H9 (cell line): ENCODE measurements at regions not wholly inside any gene's neighbourhood (a gene's known extent, or its start where the extent isn't known, plus 50 kb on each side); places are given as distances from the start of the nearest gene placed in this dataset.
A peak's percentile ranks its signal among the peaks of the same experiment; 100 is the strongest.

Experiments
- DNase-seq: peaks from one replicate; pipeline ENCODE4 v3.0.0-alpha.2; 2017
- H2AFZ ChIP-seq: one replicate; pipeline ENCODE4 v1.6.1; 2013; ENCODE audit warnings: mild to moderate bottlenecking, low read length, control low read depth, moderate library complexity
- H2AK5ac ChIP-seq: 2 replicates; pipeline ENCODE4 v1.6.1; 2013; ENCODE audit warnings: low read length, control low read depth, mixed read lengths; ENCODE audit not compliant: insufficient read length
- H2BK120ac ChIP-seq: one replicate; pipeline ENCODE4 v1.6.1; 2013; ENCODE audit warnings: low read depth, mild to moderate bottlenecking, low read length, control low read depth, inconsistent platforms; ENCODE audit not compliant: poor library complexity, severe bottlenecking
- H2BK12ac ChIP-seq: 2 replicates; pipeline ENCODE4 v1.6.1; 2013; ENCODE audit warnings: low read length, control low read depth, mixed read lengths, low read depth; ENCODE audit not compliant: insufficient read length
- H2BK15ac ChIP-seq: 2 replicates; pipeline ENCODE4 v1.6.1; 2013; ENCODE audit warnings: low read depth, low read length, control low read depth
- H2BK20ac ChIP-seq: one replicate; pipeline ENCODE4 v1.6.1; 2013; ENCODE audit warnings: low read depth, mild to moderate bottlenecking, low read length, control low read depth, inconsistent platforms; ENCODE audit not compliant: poor library complexity, severe bottlenecking
- H2BK5ac ChIP-seq: 2 replicates; pipeline ENCODE4 v1.6.1; 2013; ENCODE audit warnings: low read length, control low read depth, mixed read lengths; ENCODE audit not compliant: insufficient read length
- H3K14ac ChIP-seq: 2 replicates; pipeline ENCODE4 v1.6.1; 2013; ENCODE audit warnings: low read length, control low read depth; ENCODE audit not compliant: insufficient read depth
- H3K18ac ChIP-seq: 2 replicates; pipeline ENCODE4 v1.6.1; 2013; ENCODE audit warnings: low read depth, mild to moderate bottlenecking, mixed read lengths, low read length, control low read depth; ENCODE audit not compliant: insufficient read length
- H3K23ac ChIP-seq: 2 replicates; pipeline ENCODE4 v1.6.1; 2013; ENCODE audit warnings: low read length, control low read depth, mixed read lengths, low read depth; ENCODE audit not compliant: insufficient read length
- H3K23me2 ChIP-seq: 2 replicates; pipeline ENCODE4 v1.6.1; 2013; ENCODE audit warnings: low read depth, mild to moderate bottlenecking, mixed read lengths, low read length, control low read depth; ENCODE audit not compliant: insufficient read length, poor library complexity, severe bottlenecking
- H3K27ac ChIP-seq: 2 replicates; pipeline ENCODE4 v1.5.1; 2013; ENCODE audit warnings: low read length, control low read depth, mixed read lengths, low read depth; ENCODE audit not compliant: insufficient read length
- H3K27me3 ChIP-seq: 2 replicates; pipeline ENCODE4 v1.6.1; 2013; ENCODE audit warnings: low read length, control low read depth, inconsistent platforms; ENCODE audit not compliant: insufficient read depth
- H3K4ac ChIP-seq: 2 replicates; pipeline ENCODE4 v1.6.1; 2013; ENCODE audit warnings: low read depth, mild to moderate bottlenecking, control low read depth, inconsistent platforms, low read length, moderate library complexity
- H3K4me1 ChIP-seq: 2 replicates; pipeline ENCODE4 v1.6.1; 2013; ENCODE audit warnings: low read length, control low read depth, inconsistent platforms; ENCODE audit not compliant: insufficient read depth
- H3K4me2 ChIP-seq: 2 replicates; pipeline ENCODE4 v1.6.1; 2013; ENCODE audit warnings: low read length, control low read depth, mixed read lengths; ENCODE audit not compliant: insufficient read length, insufficient read depth
- H3K56ac ChIP-seq: 2 replicates; pipeline ENCODE4 v1.6.1; 2013; ENCODE audit warnings: low read depth, mild to moderate bottlenecking, mixed read lengths, low read length, control low read depth; ENCODE audit not compliant: insufficient read length
- H3K79me1 ChIP-seq: 2 replicates; pipeline ENCODE4 v1.6.1; 2013; ENCODE audit warnings: low read depth, mild to moderate bottlenecking, moderate library complexity, low read length, control low read depth, inconsistent platforms; ENCODE audit not compliant: insufficient read depth, poor library complexity, severe bottlenecking
- H3K79me2 ChIP-seq: 2 replicates; pipeline ENCODE4 v1.6.1; 2013; ENCODE audit warnings: low read length, control low read depth, inconsistent platforms; ENCODE audit not compliant: insufficient read depth
- H3K9ac ChIP-seq: 2 replicates; pipeline ENCODE4 v1.6.1; 2013; ENCODE audit warnings: low read length, control low read depth, mixed read lengths; ENCODE audit not compliant: insufficient read length; ENCODE audit errors: extremely low read depth
- H3K9me3 ChIP-seq: one replicate; pipeline ENCODE4 v1.6.1; 2013; ENCODE audit warnings: low read depth, low read length, inconsistent platforms; ENCODE audit not compliant: control insufficient read depth
- H3T11ph ChIP-seq: one replicate; pipeline ENCODE4 v1.6.1; 2013; ENCODE audit warnings: mild to moderate bottlenecking, low read length, control low read depth, inconsistent platforms
- H4K20me1 ChIP-seq: one replicate; pipeline ENCODE4 v1.6.1; 2013; ENCODE audit not compliant: control insufficient read depth, insufficient read length, insufficient read depth
- H4K5ac ChIP-seq: 2 replicates; pipeline ENCODE4 v1.6.1; 2013; ENCODE audit warnings: low read depth, mild to moderate bottlenecking, mixed read lengths, low read length, control low read depth; ENCODE audit not compliant: insufficient read length
- H4K8ac ChIP-seq: replicated peaks from 2 replicates; pipeline ENCODE4 v1.6.1; 2013; ENCODE audit warnings: low read length, control low read depth, mixed read lengths, low read depth; ENCODE audit not compliant: insufficient read length
- H4K91ac ChIP-seq: 2 replicates; pipeline ENCODE4 v1.6.1; 2013; ENCODE audit warnings: low read depth, mild to moderate bottlenecking, moderate library complexity, mixed read lengths, low read length, control low read depth; ENCODE audit not compliant: insufficient read length
- H3K27ac Mint-ChIP-seq, 3 experiments: 2 replicates in 2 of 3; 3 replicates in 1 of 3; pipeline ENCODE4 v1.8.0; 2020 to 2021; ENCODE audit warnings: mixed read lengths in 3 of 3, mild to moderate bottlenecking in 1 of 3, moderate library complexity in 1 of 3
- H3K27me3 Mint-ChIP-seq: 2 replicates; pipeline ENCODE4 v1.8.0; 2021; ENCODE audit warnings: low read depth, mild to moderate bottlenecking, moderate library complexity, mixed read lengths
- H3K36me3 Mint-ChIP-seq, 3 experiments: 2 replicates in 2 of 3; 3 replicates in 1 of 3; pipeline ENCODE4 v1.8.0; 2020 to 2021; ENCODE audit warnings: low read depth in 3 of 3, mixed read lengths in 3 of 3; ENCODE audit not compliant: insufficient read depth in 1 of 3
- H3K4me1 Mint-ChIP-seq, 2 experiments: 2 replicates each; pipeline ENCODE4 v1.8.0; 2020; ENCODE audit warnings: mixed read lengths in 2 of 2
- H3K4me3 Mint-ChIP-seq, 2 experiments: 2 replicates in 1 of 2; 3 replicates in 1 of 2; pipeline ENCODE4 v1.8.0; 2020 to 2021; ENCODE audit warnings: mild to moderate bottlenecking in 2 of 2, mixed read lengths in 2 of 2, moderate library complexity in 1 of 2
- H3K9me3 Mint-ChIP-seq, 2 experiments: 2 replicates in 1 of 2; 3 replicates in 1 of 2; pipeline ENCODE4 v1.8.0; 2020; ENCODE audit warnings: mild to moderate bottlenecking in 2 of 2, mixed read lengths in 2 of 2, moderate library complexity in 1 of 2
- CTCF ChIP-seq: fragments of 200-600 bp; sonication (generic); conservative IDR thresholded peaks from 3 replicates; pipeline ENCODE4 v1.8.0; 2021; ENCODE audit warnings: antibody characterized with exemption, mild to moderate bottlenecking
- WGBS: extraction: QIAGEN DNeasy Blood & Tissue Kit; methylation state at CpG from one replicate; pipeline ENCODE4 v1.1.7; 2013; ENCODE audit warnings: missing lambda C conversion rate, low lambda C conversion rate, mixed read lengths; ENCODE audit not compliant: insufficient read length; ENCODE audit errors: extremely low coverage; 5-methylcytosine and 5-hydroxymethylcytosine counted together

GRCh38 chr2:15772086-15772595 lies 168.2 kb upstream of the MYCN start:
- Histone ChIP-seq H3K79me1 (no peaks in the 10 kb centered on the region), H3K9me3 (no peaks in the 10 kb centered on the region), H3K79me2 (no peaks in the 10 kb centered on the region), H3K4me1 (no peaks in the 10 kb centered on the region; the same call in 1 of the 2 replicates), H2BK120ac (no peak overlapping the region), H2BK15ac (no peak overlapping the region), H2AFZ (no peak overlapping the region), H4K5ac (no peak overlapping the region), H3K23ac (no peak overlapping the region), H3K23me2 (no peaks in the 10 kb centered on the region), H3K4me2 (no peak overlapping the region), H3K27ac (no peak overlapping the region), H3K14ac (no peak overlapping the region), H2BK20ac (no peak overlapping the region), H3K9ac (no peak overlapping the region), H4K8ac (no peak overlapping the region), H3K18ac (no peak overlapping the region), H3T11ph (no peak overlapping the region), H3K4ac (no peak overlapping the region), H4K20me1 (no peaks in the 10 kb centered on the region), H2BK5ac (no peak overlapping the region), H2AK5ac (no peak overlapping the region), H3K56ac (no peak overlapping the region), H2BK12ac (no peak overlapping the region), H4K91ac (no peak overlapping the region), H3K27me3 (no peaks in the 10 kb centered on the region)
- H3K9me3 Mint-ChIP-seq = no peaks in the 10 kb centered on the region; a peak in 1 of 5 replicates
- DNase-seq = no peak
- H3K4me3 Mint-ChIP-seq = no peak overlapping the region
- H3K36me3 Mint-ChIP-seq = no peaks in the 10 kb centered on the region
- H3K27me3 Mint-ChIP-seq = no peaks in the 10 kb centered on the region; the same call in 1 of the 2 replicates
- H3K27ac Mint-ChIP-seq = peak overlapping the region in 1 of 3 experiments; percentile 81; a peak in 1 of 7 replicates
- peaks cover 0 to 19% of the 10 kb centered on the region in 2 experiments; a peak in 3 of 4 replicates for H3K4me1 Mint-ChIP-seq
- TF ChIP-seq CTCF = no peak
- WGBS = no CpG with 5 or more reads among the region's 10 CpGs
